ENCODE measurements at regions not wholly inside any gene's neighbourhood (a gene's known extent, or its start where the extent isn't known, plus 50 kb on each side); places are given as distances from the start of the nearest gene placed in this dataset.
"Not testable (repeated sequence)": the region's sequence is repeated elsewhere in the genome, so short reads cannot be mapped to it uniquely, and the experiment has no call there.

DNA sequence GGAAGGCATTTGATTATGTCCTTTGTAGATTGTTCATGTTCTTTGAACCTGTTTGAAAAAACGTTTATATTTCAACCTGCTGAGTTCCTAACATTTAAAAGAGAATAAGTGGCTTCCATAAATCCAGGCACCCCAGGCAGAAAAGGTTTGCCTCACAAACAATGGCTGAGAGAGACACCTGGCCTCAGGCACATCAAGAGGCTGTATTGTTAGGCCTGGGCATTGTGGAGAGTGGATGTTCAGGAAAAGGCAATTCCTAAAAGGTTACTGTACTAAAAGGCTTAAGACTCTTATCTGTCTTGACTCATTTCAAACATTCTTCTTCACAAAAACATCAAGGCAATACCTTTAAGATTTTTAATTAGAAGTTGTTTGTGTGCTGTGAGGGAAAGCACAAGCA, 811.7 kb downstream of the PRIM2 start:
- not testable (repeated sequence) for H3K9ac ChIP-seq (ENCODE audit: low read depth, low read length); H3K4me3 ChIP-seq (ENCODE audit: low read length); H3K4me1 ChIP-seq (ENCODE audit: control insufficient read depth, insufficient read depth, low read length); H3K9me3 ChIP-seq (replicated peaks; ENCODE audit: low read length); H3K4me2 ChIP-seq (ENCODE audit: low read length); H3K27me3 ChIP-seq (ENCODE audit: control insufficient read depth, insufficient read depth, low read length); H3K36me3 ChIP-seq (ENCODE audit: insufficient read depth, low read length)

DNA sequence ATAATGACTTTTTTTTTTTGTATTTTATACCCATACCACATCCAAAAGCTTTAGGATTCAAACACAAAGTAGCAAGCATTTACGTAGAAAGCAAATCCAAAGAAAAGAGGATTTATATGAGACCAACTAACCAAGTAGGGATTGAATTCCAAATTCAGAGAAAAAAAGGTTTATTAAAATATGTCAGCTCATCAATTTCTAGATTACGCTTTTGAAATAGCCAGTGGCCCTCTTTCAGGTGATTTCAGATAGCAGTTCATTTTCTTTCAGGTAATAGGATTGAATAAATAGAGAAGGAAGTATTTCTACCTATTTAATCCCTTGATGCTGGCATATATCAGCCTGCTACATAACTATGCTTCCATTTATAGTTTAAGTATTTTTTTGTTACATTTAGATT, 822.3 kb downstream of the PRIM2 start:
- not testable (repeated sequence) for H3K36me3 ChIP-seq (ENCODE audit: insufficient read depth, low read length); H3K9me3 ChIP-seq (replicated peaks; ENCODE audit: low read length); H3K4me3 ChIP-seq (ENCODE audit: low read length)

DNA sequence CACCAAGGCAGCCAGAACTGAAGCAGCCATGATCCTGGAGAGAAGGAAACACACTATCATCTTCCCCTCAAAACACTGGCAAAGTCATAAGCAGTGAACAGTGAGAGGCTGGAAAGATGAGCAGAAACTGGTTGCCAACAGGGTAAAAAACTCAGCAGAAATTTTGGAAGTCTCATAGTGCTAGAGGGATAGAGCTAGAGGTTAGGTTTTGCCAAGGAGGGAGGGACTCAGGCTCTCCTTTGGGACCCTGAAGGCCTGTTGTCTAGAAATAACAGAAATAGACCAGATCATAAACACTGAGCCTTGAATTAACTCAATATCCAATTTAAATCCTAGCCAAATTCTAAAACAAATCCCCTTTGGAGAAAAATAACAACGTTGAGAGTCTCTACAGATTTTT, 853.6 kb downstream of the PRIM2 start:
- not testable (repeated sequence) for H3K9ac ChIP-seq (ENCODE audit: low read depth, low read length); H3K4me1 ChIP-seq (ENCODE audit: control insufficient read depth, insufficient read depth, low read length); H3K4me2 ChIP-seq (ENCODE audit: low read length); H3K27me3 ChIP-seq (ENCODE audit: control insufficient read depth, insufficient read depth, low read length); H3K9me3 ChIP-seq (replicated peaks; ENCODE audit: low read length); H3K4me3 ChIP-seq (ENCODE audit: low read length); H3K36me3 ChIP-seq (ENCODE audit: insufficient read depth, low read length)

More for the DNA sequence above, 822.3 kb downstream of the PRIM2 start:
- not testable (repeated sequence) for H3K9ac ChIP-seq (ENCODE audit: low read depth, low read length); H3K27me3 ChIP-seq (ENCODE audit: control insufficient read depth, insufficient read depth, low read length); H3K4me2 ChIP-seq (ENCODE audit: low read length); H3K4me1 ChIP-seq (ENCODE audit: control insufficient read depth, insufficient read depth, low read length)

DNA sequence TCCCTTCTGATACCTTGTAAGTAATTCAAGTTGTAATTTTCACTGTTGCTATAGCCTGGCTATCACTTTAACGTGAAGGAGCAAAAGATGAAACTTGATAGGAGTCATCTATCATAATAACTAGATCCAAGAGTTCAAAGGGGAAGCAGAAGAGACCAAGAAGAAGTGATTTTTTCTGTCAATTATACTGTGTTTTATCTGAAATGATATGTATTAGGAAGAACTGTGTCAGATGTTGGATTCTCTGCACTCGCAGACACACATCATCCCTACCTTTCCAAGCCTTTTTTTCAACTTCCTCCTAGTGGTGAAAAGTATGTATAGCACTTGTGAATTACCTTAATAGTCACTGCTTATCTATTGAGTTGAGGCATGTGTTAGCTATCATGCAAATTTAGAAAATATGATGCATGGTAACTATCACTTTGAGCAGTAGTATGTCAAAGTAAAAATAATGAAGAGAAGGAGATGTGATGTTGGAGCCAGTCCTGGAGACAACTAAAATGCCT, 864.2 kb downstream of the PRIM2 start:
- H3K27me3 ChIP-seq (ENCODE audit: control insufficient read depth, insufficient read depth, low read length); H3K9me3 ChIP-seq (replicated peaks; ENCODE audit: low read length): not testable (repeated sequence)

DNA sequence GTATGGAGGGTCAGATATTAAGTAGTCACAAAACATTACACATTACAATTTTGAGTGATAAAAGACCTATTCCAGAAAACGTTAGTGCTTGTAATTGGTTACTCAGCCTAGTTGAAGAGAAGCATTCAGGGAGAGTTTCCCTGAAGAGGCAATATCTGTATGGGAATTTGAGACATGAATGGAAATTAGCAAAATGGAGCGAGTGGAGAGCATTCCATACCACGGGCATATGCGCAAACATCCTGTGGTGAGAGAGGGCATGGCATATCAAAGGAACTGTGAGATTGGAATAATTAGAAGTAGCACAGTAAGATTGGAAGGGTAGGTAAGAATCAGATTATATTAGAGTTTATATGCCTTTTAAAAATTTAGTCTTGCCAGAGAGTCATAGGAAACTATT, 867.9 kb downstream of the PRIM2 start:
- not testable (repeated sequence) for H3K4me1 ChIP-seq (ENCODE audit: control insufficient read depth, insufficient read depth, low read length); H3K9ac ChIP-seq (ENCODE audit: low read depth, low read length); H3K9me3 ChIP-seq (replicated peaks; ENCODE audit: low read length); H3K4me2 ChIP-seq (ENCODE audit: low read length); H3K4me3 ChIP-seq (ENCODE audit: low read length); H3K36me3 ChIP-seq (ENCODE audit: insufficient read depth, low read length); H3K27me3 ChIP-seq (ENCODE audit: control insufficient read depth, insufficient read depth, low read length)

More for the DNA sequence above, 864.2 kb downstream of the PRIM2 start:
- not testable (repeated sequence) for H3K36me3 ChIP-seq (ENCODE audit: insufficient read depth, low read length); H3K4me1 ChIP-seq (ENCODE audit: control insufficient read depth, insufficient read depth, low read length); H3K4me3 ChIP-seq (ENCODE audit: low read length); H3K9ac ChIP-seq (ENCODE audit: low read depth, low read length); H3K4me2 ChIP-seq (ENCODE audit: low read length)

DNA sequence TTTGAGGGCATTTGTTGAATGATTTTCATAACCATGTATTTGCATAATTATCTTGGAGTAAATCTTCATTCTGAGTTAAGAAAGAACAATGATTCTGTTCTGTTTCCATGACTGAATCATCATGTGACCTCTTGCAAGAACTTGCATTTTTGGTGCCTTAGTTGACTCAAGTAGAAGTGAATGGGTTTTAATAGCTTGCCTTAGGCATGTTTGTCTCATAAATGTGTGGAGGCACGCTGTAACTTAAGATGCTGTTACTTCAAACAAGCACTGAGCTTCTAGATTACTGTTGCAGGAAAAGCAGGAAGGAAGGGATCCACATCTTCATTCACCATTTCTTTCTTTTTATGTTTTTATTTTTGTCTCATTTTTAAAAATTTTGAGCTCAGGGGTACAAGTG, 875.8 kb downstream of the PRIM2 start:
- not testable (repeated sequence) for H3K4me3 ChIP-seq (ENCODE audit: low read length); H3K4me1 ChIP-seq (ENCODE audit: control insufficient read depth, insufficient read depth, low read length); H3K27me3 ChIP-seq (ENCODE audit: control insufficient read depth, insufficient read depth, low read length); H3K9me3 ChIP-seq (replicated peaks; ENCODE audit: low read length); H3K36me3 ChIP-seq (ENCODE audit: insufficient read depth, low read length); H3K4me2 ChIP-seq (ENCODE audit: low read length); H3K9ac ChIP-seq (ENCODE audit: low read depth, low read length)

DNA sequence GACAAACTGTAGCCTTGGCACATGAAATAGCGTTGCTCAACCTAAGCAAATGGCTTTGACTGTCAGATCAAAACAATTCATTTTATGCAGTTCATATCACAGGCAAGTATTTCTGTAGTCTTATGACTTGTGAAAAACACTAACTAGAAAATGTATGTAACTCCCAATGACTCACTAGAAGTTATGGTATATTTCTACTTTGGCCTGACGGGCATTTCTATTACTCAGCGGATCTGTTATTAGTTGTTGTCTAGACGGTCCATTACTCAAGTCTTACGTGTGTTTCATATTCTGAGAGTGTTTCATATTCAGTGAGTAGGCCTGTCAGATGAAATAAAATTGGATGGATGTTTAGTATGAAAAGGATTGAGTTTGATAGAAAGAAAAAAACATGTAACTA, 880.9 kb downstream of the PRIM2 start:
- H3K4me1 ChIP-seq (ENCODE audit: control insufficient read depth, insufficient read depth, low read length) = no peaks in the 10 kb centered on the region
- H3K4me2 ChIP-seq (ENCODE audit: low read length) = no peak overlapping the region
- no peaks in the 10 kb centered on the region for H3K27me3 ChIP-seq (ENCODE audit: control insufficient read depth, insufficient read depth, low read length)
- no peaks in the 10 kb centered on the region for H3K9me3 ChIP-seq (replicated peaks; ENCODE audit: low read length)
- H3K9ac ChIP-seq (ENCODE audit: low read depth, low read length) = no peak overlapping the region
- H3K36me3 ChIP-seq (ENCODE audit: insufficient read depth, low read length) = no peaks in the 10 kb centered on the region
- no peak overlapping the region for H3K4me3 ChIP-seq (ENCODE audit: low read length)

DNA sequence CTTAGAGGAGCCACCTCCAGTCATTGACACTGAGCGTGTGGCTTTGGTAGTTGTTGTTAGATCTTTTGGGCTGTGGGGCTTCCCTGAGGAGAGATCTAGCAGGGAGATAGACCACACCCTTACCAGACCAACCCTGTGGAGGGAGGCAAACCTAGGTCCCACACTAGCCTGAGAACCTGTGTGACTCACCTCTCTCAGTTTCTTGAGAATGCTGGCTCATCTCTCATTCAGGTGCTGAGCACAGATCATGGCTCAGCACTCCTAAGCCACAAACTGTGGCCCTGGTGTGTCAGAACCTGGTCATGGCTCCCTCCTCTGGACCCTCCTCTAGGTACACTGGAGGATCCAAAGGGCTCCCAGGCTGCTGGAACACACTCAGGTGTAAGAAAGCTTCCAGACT, 919.7 kb downstream of the PRIM2 start:
- H3K4me1 ChIP-seq (ENCODE audit: control insufficient read depth, insufficient read depth, low read length); H3K27me3 ChIP-seq (ENCODE audit: control insufficient read depth, insufficient read depth, low read length); H3K9ac ChIP-seq (ENCODE audit: low read depth, low read length); H3K4me2 ChIP-seq (ENCODE audit: low read length); H3K4me3 ChIP-seq (ENCODE audit: low read length); H3K9me3 ChIP-seq (replicated peaks; ENCODE audit: low read length); H3K36me3 ChIP-seq (ENCODE audit: insufficient read depth, low read length): not testable (repeated sequence)

DNA sequence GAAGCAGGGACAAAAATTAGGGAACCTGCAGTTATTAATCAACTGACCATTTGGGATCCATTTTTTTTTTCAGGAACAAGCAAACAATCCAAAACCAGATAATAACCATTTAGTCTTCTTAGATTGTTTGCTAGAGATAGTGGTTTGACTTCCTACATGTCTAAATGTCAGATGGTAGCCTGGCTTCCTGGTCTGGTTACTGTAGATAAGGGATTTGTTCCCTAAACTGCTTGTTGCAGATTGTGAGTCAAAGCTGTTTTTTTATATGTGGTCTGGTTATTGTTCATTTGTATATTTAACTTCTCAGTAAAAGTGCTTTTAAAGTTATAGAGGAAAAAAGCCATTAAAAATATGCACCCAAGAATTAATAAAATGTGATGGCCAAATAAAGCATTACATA, 921.0 kb downstream of the PRIM2 start:
- not testable (repeated sequence) for H3K36me3 ChIP-seq (ENCODE audit: insufficient read depth, low read length); H3K4me2 ChIP-seq (ENCODE audit: low read length); H3K4me1 ChIP-seq (ENCODE audit: control insufficient read depth, insufficient read depth, low read length); H3K9ac ChIP-seq (ENCODE audit: low read depth, low read length); H3K9me3 ChIP-seq (replicated peaks; ENCODE audit: low read length); H3K4me3 ChIP-seq (ENCODE audit: low read length); H3K27me3 ChIP-seq (ENCODE audit: control insufficient read depth, insufficient read depth, low read length)

DNA sequence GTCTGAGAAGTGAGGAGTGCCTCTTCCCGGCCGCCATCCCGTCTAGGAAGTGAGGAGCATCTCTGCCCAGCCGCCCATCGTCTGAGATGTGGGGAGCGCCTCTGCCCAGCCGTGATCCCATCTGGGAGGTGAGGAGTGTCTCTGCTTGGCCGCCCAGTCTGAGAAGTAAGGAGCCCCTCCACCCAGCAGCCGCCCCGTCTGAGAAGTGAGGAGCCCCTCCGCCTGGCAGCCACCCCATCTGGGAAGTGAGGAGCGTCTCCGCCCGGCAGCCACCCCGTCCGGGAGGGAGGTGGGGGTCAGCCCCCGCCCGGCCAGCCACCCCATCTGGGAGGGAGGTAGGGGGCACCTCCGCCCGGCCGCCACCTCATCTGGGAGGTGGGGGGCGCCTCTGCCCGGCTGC, 940.2 kb downstream of the PRIM2 start:
- not testable (repeated sequence) for H3K9ac ChIP-seq (ENCODE audit: low read depth, low read length); H3K4me1 ChIP-seq (ENCODE audit: control insufficient read depth, insufficient read depth, low read length); H3K4me3 ChIP-seq (ENCODE audit: low read length); H3K9me3 ChIP-seq (replicated peaks; ENCODE audit: low read length); H3K4me2 ChIP-seq (ENCODE audit: low read length); H3K27me3 ChIP-seq (ENCODE audit: control insufficient read depth, insufficient read depth, low read length); H3K36me3 ChIP-seq (ENCODE audit: insufficient read depth, low read length)

DNA sequence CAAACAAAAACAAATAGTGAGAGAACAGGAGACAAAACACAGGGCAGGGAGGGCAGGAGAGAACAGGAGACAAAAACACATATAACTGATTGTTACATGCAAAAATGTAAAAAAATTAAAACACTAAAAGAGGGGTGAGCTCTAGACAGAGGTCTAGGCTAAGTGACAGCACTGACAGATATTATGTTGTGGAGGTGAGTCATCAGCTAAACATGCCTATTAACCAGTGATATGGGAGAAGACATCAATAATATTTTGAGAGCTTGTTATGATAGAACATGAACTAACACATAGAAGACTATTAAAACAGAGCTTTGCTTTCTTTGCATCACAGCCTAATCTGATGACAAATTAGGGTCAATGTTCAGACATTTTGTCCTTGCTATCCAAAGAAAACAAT, 972.7 kb downstream of the PRIM2 start:
- Histone ChIP-seq H3K4me2 (ENCODE audit: low read length) (no peak overlapping the region), H3K4me3 (ENCODE audit: low read length) (no peak overlapping the region), H3K36me3 (ENCODE audit: insufficient read depth, low read length) (no peaks in the 10 kb centered on the region), H3K27me3 (ENCODE audit: control insufficient read depth, insufficient read depth, low read length) (no peaks in the 10 kb centered on the region), H3K9me3 (replicated peaks; ENCODE audit: low read length) (no peaks in the 10 kb centered on the region), H3K4me1 (ENCODE audit: control insufficient read depth, insufficient read depth, low read length) (no peaks in the 10 kb centered on the region), H3K9ac (ENCODE audit: low read depth, low read length) (no peak overlapping the region)

DNA sequence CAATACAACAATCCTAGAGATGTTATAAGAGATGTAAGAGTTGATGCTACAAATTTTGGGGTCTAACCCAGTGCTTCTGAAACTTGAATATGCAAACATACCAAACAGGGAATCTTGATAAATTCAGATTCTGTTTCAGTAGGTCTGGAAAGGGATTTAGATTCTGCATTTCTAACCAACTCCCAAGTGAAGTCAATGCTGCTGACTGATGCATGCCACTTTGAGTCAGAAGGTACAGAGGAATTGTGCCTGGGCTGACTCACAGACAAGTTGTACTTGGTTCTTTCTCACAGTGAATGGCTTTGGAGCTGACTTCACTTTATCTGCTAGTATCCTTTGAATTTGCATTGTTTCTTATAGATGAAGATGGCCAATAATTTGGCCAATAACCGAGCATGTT, 973.9 kb downstream of the PRIM2 start:
- H3K27me3 ChIP-seq (ENCODE audit: control insufficient read depth, insufficient read depth, low read length); H3K4me2 ChIP-seq (ENCODE audit: low read length); H3K4me1 ChIP-seq (ENCODE audit: control insufficient read depth, insufficient read depth, low read length); H3K9ac ChIP-seq (ENCODE audit: low read depth, low read length); H3K36me3 ChIP-seq (ENCODE audit: insufficient read depth, low read length); H3K4me3 ChIP-seq (ENCODE audit: low read length); H3K9me3 ChIP-seq (replicated peaks; ENCODE audit: low read length): not testable (repeated sequence)

DNA sequence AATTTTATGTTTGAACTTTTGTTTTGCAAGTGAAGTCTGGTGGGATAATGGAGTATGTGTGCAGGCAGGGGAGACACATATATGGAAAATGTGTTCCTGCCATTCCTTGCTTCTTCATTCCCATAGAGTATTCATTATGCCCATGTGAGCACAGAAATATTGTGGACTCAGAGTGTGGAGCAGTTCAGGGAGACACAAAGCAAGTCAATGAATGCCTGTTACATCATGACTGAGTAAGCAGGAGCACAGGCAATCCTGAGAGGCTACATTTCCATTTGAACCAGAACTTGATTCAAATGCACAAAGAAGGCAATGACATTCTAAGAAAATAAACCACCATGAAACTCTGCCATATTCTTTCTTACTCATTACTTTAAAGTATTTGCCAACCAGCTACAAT, 990.5 kb downstream of the PRIM2 start:
- H3K4me1 ChIP-seq (ENCODE audit: control insufficient read depth, insufficient read depth, low read length); H3K4me2 ChIP-seq (ENCODE audit: low read length); H3K9me3 ChIP-seq (replicated peaks; ENCODE audit: low read length); H3K4me3 ChIP-seq (ENCODE audit: low read length); H3K9ac ChIP-seq (ENCODE audit: low read depth, low read length); H3K27me3 ChIP-seq (ENCODE audit: control insufficient read depth, insufficient read depth, low read length); H3K36me3 ChIP-seq (ENCODE audit: insufficient read depth, low read length): not testable (repeated sequence)
